ENCODE measurements at regions not wholly inside any gene's neighbourhood (a gene's known extent, or its start where the extent isn't known, plus 50 kb on each side); places are given as distances from the start of the nearest gene placed in this dataset.

DNA sequence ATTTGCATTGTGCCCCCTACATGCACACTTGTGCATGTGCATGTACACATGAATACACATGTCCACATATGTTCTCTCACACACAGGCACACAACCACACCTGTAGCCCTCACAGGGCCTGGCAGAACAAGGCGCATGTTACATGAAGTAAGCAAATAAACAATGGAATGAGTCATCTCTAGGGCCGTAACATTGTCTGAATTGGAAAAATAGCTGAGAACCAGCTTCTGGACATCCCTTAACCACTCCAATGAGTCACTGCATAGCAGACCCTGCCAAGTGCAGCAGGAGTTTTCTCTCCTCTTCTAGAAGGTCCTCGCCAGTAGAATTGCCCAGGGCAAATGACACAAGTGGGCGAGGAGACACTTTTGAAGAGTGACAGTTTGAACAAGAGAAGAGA is 66.1 kb downstream of the MAGEA10 start:
- TF ChIP-seq, protein P1, sequence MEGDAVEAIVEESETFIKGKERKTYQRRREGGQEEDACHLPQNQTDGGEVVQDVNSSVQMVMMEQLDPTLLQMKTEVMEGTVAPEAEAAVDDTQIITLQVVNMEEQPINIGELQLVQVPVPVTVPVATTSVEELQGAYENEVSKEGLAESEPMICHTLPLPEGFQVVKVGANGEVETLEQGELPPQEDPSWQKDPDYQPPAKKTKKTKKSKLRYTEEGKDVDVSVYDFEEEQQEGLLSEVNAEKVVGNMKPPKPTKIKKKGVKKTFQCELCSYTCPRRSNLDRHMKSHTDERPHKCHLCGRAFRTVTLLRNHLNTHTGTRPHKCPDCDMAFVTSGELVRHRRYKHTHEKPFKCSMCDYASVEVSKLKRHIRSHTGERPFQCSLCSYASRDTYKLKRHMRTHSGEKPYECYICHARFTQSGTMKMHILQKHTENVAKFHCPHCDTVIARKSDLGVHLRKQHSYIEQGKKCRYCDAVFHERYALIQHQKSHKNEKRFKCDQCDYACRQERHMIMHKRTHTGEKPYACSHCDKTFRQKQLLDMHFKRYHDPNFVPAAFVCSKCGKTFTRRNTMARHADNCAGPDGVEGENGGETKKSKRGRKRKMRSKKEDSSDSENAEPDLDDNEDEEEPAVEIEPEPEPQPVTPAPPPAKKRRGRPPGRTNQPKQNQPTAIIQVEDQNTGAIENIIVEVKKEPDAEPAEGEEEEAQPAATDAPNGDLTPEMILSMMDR (IDR thresholded peaks at IDR 0.05 in 2 of 3, conservative IDR thresholded peaks at IDR 0.05 in 1 of 3; ENCODE audit: insufficient read depth in 2 of 3, low read depth in 1 of 3, low read length in 3 of 3), result peak in 2 of 3 experiments; percentile 21 to 22; a peak in 2 of 6 replicates
- TF ChIP-seq, protein P2, sequence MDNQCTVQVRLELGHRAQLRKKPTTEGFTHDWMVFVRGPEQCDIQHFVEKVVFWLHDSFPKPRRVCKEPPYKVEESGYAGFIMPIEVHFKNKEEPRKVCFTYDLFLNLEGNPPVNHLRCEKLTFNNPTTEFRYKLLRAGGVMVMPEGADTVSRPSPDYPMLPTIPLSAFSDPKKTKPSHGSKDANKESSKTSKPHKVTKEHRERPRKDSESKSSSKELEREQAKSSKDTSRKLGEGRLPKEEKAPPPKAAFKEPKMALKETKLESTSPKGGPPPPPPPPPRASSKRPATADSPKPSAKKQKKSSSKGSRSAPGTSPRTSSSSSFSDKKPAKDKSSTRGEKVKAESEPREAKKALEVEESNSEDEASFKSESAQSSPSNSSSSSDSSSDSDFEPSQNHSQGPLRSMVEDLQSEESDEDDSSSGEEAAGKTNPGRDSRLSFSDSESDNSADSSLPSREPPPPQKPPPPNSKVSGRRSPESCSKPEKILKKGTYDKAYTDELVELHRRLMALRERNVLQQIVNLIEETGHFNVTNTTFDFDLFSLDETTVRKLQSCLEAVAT (IDR thresholded peaks at IDR 0.05), result no peak
- TF ChIP-seq ETV6 (IDR thresholded peaks at IDR 0.05; ENCODE audit: borderline replicate concordance in 1 of 2, low read depth in 2 of 2, low read length in 1 of 2) (no peak), ETV6 (CRISPR knock-in tag; IDR thresholded peaks at IDR 0.05; ENCODE audit: borderline replicate concordance) (no peak), POLR2AphosphoS5 (IDR thresholded peaks at IDR 0.05; ENCODE audit: control insufficient read depth, insufficient read depth, low read depth, low read length) (no peak), KHSRP (IDR thresholded peaks at IDR 0.05) (no peak), SPI1 (IDR thresholded peaks at IDR 0.05; ENCODE audit: borderline replicate concordance, low read depth, low read length) (no peak), JUNB (CRISPR knock-in tag; conservative IDR thresholded peaks at IDR 0.05) (no peak), MYC (IDR thresholded peaks at IDR 0.05; ENCODE audit: low read depth, low read length) (no peak), MYC (CRISPR knock-in tag; IDR thresholded peaks at IDR 0.05; ENCODE audit: borderline replicate concordance, low read depth) (no peak), CBX5 (IDR thresholded peaks at IDR 0.05; ENCODE audit: borderline replicate concordance, low read depth) (no peak)
- TF ChIP-seq, protein P3, sequence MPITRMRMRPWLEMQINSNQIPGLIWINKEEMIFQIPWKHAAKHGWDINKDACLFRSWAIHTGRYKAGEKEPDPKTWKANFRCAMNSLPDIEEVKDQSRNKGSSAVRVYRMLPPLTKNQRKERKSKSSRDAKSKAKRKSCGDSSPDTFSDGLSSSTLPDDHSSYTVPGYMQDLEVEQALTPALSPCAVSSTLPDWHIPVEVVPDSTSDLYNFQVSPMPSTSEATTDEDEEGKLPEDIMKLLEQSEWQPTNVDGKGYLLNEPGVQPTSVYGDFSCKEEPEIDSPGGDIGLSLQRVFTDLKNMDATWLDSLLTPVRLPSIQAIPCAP (CRISPR knock-in tag; IDR thresholded peaks at IDR 0.05; ENCODE audit: borderline replicate concordance), result no peak
- TF ChIP-seq, protein P4, sequence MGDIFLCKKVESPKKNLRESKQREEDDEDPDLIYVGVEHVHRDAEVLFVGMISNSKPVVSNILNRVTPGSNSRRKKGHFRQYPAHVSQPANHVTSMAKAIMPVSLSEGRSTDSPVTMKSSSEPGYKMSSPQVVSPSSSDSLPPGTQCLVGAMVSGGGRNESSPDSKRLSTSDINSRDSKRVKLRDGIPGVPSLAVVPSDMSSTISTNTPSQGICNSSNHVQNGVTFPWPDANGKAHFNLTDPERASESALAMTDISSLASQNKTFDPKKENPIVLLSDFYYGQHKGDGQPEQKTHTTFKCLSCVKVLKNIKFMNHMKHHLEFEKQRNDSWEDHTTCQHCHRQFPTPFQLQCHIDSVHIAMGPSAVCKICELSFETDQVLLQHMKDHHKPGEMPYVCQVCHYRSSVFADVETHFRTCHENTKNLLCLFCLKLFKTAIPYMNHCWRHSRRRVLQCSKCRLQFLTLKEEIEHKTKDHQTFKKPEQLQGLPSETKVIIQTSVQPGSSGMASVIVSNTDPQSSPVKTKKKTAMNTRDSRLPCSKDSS (IDR thresholded peaks at IDR 0.05; ENCODE audit: low read depth, partially characterized antibody), result no peak
- TF ChIP-seq, protein P5, sequence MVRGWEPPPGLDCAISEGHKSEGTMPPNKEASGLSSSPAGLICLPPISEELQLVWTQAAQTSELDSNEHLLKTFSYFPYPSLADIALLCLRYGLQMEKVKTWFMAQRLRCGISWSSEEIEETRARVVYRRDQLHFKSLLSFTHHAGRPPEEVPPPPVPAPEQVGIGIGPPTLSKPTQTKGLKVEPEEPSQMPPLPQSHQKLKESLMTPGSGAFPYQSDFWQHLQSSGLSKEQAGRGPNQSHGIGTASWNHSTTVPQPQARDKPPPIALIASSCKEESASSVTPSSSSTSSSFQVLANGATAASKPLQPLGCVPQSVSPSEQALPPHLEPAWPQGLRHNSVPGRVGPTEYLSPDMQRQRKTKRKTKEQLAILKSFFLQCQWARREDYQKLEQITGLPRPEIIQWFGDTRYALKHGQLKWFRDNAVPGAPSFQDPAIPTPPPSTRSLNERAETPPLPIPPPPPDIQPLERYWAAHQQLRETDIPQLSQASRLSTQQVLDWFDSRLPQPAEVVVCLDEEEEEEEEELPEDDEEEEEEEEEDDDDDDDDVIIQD (CRISPR knock-in tag; IDR thresholded peaks at IDR 0.05), result no peak
- TF ChIP-seq, protein P6, sequence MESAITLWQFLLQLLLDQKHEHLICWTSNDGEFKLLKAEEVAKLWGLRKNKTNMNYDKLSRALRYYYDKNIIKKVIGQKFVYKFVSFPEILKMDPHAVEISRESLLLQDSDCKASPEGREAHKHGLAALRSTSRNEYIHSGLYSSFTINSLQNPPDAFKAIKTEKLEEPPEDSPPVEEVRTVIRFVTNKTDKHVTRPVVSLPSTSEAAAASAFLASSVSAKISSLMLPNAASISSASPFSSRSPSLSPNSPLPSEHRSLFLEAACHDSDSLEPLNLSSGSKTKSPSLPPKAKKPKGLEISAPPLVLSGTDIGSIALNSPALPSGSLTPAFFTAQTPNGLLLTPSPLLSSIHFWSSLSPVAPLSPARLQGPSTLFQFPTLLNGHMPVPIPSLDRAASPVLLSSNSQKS (CRISPR knock-in tag; IDR thresholded peaks at IDR 0.05), result no peak
- TF ChIP-seq, protein P7, sequence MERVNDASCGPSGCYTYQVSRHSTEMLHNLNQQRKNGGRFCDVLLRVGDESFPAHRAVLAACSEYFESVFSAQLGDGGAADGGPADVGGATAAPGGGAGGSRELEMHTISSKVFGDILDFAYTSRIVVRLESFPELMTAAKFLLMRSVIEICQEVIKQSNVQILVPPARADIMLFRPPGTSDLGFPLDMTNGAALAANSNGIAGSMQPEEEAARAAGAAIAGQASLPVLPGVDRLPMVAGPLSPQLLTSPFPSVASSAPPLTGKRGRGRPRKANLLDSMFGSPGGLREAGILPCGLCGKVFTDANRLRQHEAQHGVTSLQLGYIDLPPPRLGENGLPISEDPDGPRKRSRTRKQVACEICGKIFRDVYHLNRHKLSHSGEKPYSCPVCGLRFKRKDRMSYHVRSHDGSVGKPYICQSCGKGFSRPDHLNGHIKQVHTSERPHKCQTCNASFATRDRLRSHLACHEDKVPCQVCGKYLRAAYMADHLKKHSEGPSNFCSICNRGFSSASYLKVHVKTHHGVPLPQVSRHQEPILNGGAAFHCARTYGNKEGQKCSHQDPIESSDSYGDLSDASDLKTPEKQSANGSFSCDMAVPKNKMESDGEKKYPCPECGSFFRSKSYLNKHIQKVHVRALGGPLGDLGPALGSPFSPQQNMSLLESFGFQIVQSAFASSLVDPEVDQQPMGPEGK (CRISPR knock-in tag; IDR thresholded peaks at IDR 0.05; ENCODE audit: borderline replicate concordance), result no peak
